ENCODE measurements at regions not wholly inside any gene's neighbourhood (a gene's known extent, or its start where the extent isn't known, plus 50 kb on each side); places are given as distances from the start of the nearest gene placed in this dataset.

DNA sequence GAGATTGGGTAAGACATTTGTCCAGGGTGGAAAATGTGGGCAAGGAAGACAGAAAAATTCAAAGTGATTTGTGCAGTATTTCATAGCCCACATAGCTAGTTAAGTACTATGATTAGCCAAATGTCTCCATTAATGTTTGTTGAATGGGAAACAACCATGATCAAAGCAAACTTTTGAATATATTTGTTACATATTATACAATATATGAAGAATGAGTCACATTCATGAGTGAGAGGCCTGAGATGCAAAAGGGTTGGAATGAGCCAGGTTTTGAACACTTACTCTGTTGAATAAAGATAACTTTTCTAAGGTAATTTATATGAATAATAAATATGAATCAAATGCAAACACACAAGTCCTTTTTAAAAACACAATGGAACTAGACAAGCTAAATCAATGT is 984.5 kb upstream of the CDH2 start:
- TF ChIP-seq CTCF (conservative IDR thresholded peaks at IDR 0.05 in 1 of 2, IDR thresholded peaks at IDR 0.05 in 1 of 2; ENCODE audit: low read depth in 1 of 2, low read length in 2 of 2) (no peak), EZH2 (IDR thresholded peaks at IDR 0.05; ENCODE audit: low read length, missing control alignments) (no peak)

Data from fibroblast of lung (primary cell).